Loucy (cell line): ENCODE measurements at regions not wholly inside any gene's neighbourhood (a gene's known extent, or its start where the extent isn't known, plus 50 kb on each side); places are given as distances from the start of the nearest gene placed in this dataset.

Experiments used
- H2AFZ ChIP-seq: fragments of 200-600 bp; sonication (generic); 2 replicates; pipeline ENCODE4 v1.6.0; 2016; ENCODE audit warnings: antibody characterized with exemption, mild to moderate bottlenecking, low read length, moderate library complexity
- H3F3A ChIP-seq: fragments of 200-600 bp; 2 replicates; pipeline ENCODE4 v1.6.0; 2016; ENCODE audit warnings: antibody characterized with exemption, low read depth, mild to moderate bottlenecking
- H3K27me3 ChIP-seq: fragments of 200-600 bp; sonication (generic); 2 replicates; pipeline ENCODE4 v1.6.1; 2014; ENCODE audit warnings: low read length, mild to moderate bottlenecking; ENCODE audit not compliant: insufficient read depth, poor library complexity, severe bottlenecking
- H3K36me3 ChIP-seq: fragments of 200-600 bp; sonication (generic); 2 replicates; pipeline ENCODE4 v1.6.1; 2016; ENCODE audit warnings: low read length; ENCODE audit not compliant: insufficient read depth
- H3K4me1 ChIP-seq: fragments of 200-600 bp; sonication (generic); 2 replicates; pipeline ENCODE4 v1.5.1; 2014; ENCODE audit warnings: low read length, mild to moderate bottlenecking; ENCODE audit not compliant: insufficient read depth, poor library complexity, severe bottlenecking
- H3K4me2 ChIP-seq: fragments of 200-600 bp; sonication (generic); 2 replicates; pipeline ENCODE4 v1.6.0; 2014; ENCODE audit warnings: antibody characterized with exemption, low read length, low read depth, mild to moderate bottlenecking; ENCODE audit not compliant: poor library complexity, severe bottlenecking
- H3K4me3 ChIP-seq: fragments of 200-600 bp; sonication (generic); 2 replicates; pipeline ENCODE4 v1.5.1; 2014; ENCODE audit warnings: low read length, mild to moderate bottlenecking, mixed read lengths; ENCODE audit not compliant: poor library complexity, severe bottlenecking
- H3K79me2 ChIP-seq: fragments of 200-600 bp; sonication (generic); 2 replicates; pipeline ENCODE4 v1.6.1; 2014; ENCODE audit warnings: low read length; ENCODE audit not compliant: insufficient read depth
- H3K9ac ChIP-seq: fragments of 200-600 bp; sonication (generic); 2 replicates; pipeline ENCODE4 v1.6.0; 2014; ENCODE audit warnings: mild to moderate bottlenecking, low read depth, low read length, moderate library complexity; ENCODE audit not compliant: poor library complexity, severe bottlenecking
- H3K9me2 ChIP-seq: fragments of 200-600 bp; sonication (generic); replicated peaks from 2 replicates; pipeline ENCODE4 v1.6.1; 2016; ENCODE audit warnings: low read depth, low read length, mixed read lengths
- H3K9me3 ChIP-seq: fragments of 200-600 bp; sonication (generic); 2 replicates; pipeline ENCODE4 v1.6.1; 2014; ENCODE audit warnings: mild to moderate bottlenecking, antibody characterized with exemption, low read length, low read depth; ENCODE audit not compliant: insufficient read depth
- H4K20me1 ChIP-seq: fragments of 200-600 bp; sonication (generic); 2 replicates; pipeline ENCODE4 v1.6.0; 2014; ENCODE audit warnings: antibody characterized with exemption, low read length, mild to moderate bottlenecking; ENCODE audit not compliant: insufficient read depth, poor library complexity, severe bottlenecking
- CTCF ChIP-seq: fragments of 200-600 bp; sonication (generic); conservative IDR thresholded peaks from 2 replicates; pipeline ENCODE4 v1.5.1; 2014; ENCODE audit warnings: mild to moderate bottlenecking, antibody characterized with exemption, low read length
- EZH2phosphoT487 ChIP-seq: fragments of 200-600 bp; IDR thresholded peaks from 2 replicates; pipeline ENCODE4 v1.6.1; 2018; ENCODE audit warnings: antibody characterized with exemption, mild to moderate bottlenecking, moderate library complexity, borderline replicate concordance

DNA sequence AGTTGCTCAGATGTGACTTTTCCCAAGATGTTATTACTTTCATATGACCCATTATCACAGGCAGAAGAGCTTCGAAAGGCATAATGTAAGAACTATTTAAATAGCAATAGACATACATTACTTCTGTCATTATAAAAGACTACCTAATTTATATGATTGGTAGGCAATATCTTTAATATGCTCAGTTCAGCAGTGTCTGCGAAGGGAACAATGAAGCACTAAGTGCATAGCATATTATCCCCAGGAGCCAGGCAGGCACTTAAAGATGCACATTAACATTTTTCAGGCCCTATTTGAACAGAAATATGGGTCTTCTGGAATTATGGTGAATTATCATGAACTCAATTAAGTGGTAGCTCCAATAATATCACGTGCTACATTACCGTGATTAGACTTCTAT, 217.8 kb downstream of the EPM2A start:
- Histone ChIP-seq H4K20me1 (no peaks in the 10 kb centered on the region), H3K9me2 (no peaks in the 10 kb centered on the region), H3K4me3 (no peak overlapping the region), H2AFZ (no peak overlapping the region), H3K9me3 (no peaks in the 10 kb centered on the region), H3K4me2 (no peak overlapping the region), H3K4me1 (no peaks in the 10 kb centered on the region), H3F3A (no peaks in the 10 kb centered on the region), H3K79me2 (no peaks in the 10 kb centered on the region), H3K27me3 (no peaks in the 10 kb centered on the region), H3K36me3 (no peaks in the 10 kb centered on the region), H3K9ac (no peak overlapping the region)
- no peak for TF ChIP-seq CTCF
- no peak for TF ChIP-seq EZH2phosphoT487

DNA sequence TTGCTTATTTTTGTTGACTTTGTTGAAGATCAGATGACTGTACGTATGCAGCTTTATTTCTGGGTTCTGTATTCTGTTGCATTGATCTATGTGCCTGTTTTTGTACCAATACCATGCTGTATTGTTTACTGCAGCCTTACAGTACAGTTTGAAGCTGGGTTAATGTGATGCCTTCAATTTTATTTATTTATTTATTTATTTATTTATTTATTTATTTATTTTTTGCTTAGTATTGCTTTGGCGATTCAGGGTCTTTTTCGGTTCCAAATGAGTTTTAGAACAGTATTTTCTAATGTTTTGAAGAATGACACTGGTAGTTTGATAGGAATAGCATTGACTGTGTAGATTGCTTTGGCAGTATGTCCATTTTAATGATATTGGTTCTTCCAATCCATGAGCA, 210.3 kb downstream of the EPM2A start:
- no peak overlapping the region for H3K4me2 ChIP-seq
- no peaks in the 10 kb centered on the region for H3K27me3 ChIP-seq
- H3K4me1 ChIP-seq: no peaks in the 10 kb centered on the region
- H3K9me2 ChIP-seq: no peaks in the 10 kb centered on the region
- no peak overlapping the region for H3K9ac ChIP-seq
- no peaks in the 10 kb centered on the region for H3K79me2 ChIP-seq
- no peaks in the 10 kb centered on the region for H3F3A ChIP-seq
- no peaks in the 10 kb centered on the region for H4K20me1 ChIP-seq
- H3K9me3 ChIP-seq: no peaks in the 10 kb centered on the region
- no peak overlapping the region for H3K4me3 ChIP-seq
- TF ChIP-seq CTCF (no peak), EZH2phosphoT487 (no peak)
- no peak overlapping the region for H2AFZ ChIP-seq
- no peaks in the 10 kb centered on the region for H3K36me3 ChIP-seq

DNA sequence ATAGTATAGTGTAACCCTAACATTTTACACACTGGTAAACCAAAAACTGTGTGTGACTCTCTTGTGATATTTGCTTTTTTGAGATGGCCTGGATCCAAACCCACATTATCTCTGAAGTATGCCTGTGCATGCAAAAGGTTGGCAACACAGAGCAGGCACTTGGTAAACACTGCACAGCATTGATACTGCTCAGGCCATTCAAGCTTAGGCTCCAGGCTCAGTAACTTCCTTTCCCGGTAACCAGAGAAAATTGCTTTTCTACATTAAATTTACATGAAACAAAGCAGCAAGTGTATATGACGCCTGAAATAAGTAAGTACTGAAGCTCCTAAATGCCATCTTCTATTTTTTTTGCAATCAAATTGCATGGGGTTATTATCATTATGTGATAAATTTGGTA, 205.7 kb downstream of the EPM2A start:
- H3K36me3 ChIP-seq: no peaks in the 10 kb centered on the region
- no peaks in the 10 kb centered on the region for H3K9me2 ChIP-seq
- no peak overlapping the region for H2AFZ ChIP-seq
- no peaks in the 10 kb centered on the region for H3K79me2 ChIP-seq
- no peaks in the 10 kb centered on the region for H3K27me3 ChIP-seq
- H3K4me3 ChIP-seq: no peak overlapping the region
- H3F3A ChIP-seq: no peaks in the 10 kb centered on the region
- H3K4me2 ChIP-seq: no peak overlapping the region
- no peaks in the 10 kb centered on the region for H4K20me1 ChIP-seq
- H3K9ac ChIP-seq: no peak overlapping the region
- no peaks in the 10 kb centered on the region for H3K9me3 ChIP-seq
- TF ChIP-seq EZH2phosphoT487: no peak
- TF ChIP-seq CTCF: no peak
- no peaks in the 10 kb centered on the region for H3K4me1 ChIP-seq
